ENCODE measurements at regions not wholly inside any gene's neighbourhood (a gene's known extent, or its start where the extent isn't known, plus 50 kb on each side); places are given as distances from the start of the nearest gene placed in this dataset.

DNA sequence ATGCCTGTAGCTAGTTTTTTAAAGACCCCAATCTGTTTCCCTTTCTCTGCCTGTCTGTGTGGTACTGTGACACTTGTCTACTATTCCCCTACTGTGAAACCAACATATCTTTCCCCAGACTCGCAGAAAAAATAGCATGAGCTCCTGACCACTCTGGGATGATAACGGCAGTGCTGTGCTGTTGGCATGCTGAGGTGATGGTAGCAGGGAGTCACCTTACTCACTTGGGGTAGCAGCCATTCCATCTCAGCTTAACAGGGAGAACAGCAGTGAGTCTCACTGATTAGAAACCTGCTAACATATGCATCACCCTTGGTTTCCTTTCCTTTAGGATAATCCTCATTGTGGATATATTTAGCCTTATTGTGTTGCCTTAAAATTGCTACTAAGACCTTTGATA is 469.6 kb upstream of the FZD8 start:
- TF ChIP-seq CTCF (conservative IDR thresholded peaks at IDR 0.05; ENCODE audit: low read length) = no peak
- TF ChIP-seq EZH2phosphoT487 (IDR thresholded peaks at IDR 0.05; ENCODE audit: borderline replicate concordance) = no peak

Measured in Loucy (cell line).